Motor neuron (in vitro differentiated cells): ENCODE measurements at regions not wholly inside any gene's neighbourhood (a gene's known extent, or its start where the extent isn't known, plus 50 kb on each side); places are given as distances from the start of the nearest gene placed in this dataset.
"Not testable (repeated sequence)": the region's sequence is repeated elsewhere in the genome, so short reads cannot be mapped to it uniquely, and the experiment has no call there.

Experiments
- ATAC-seq, 8 experiments: fragments of 200-7000 bp; cut with Tn5 transposase; replicated peaks in 6 of 8; 2 replicates each; pipeline ENCODE4 v1.8.0; 2021; ENCODE audit warnings: mild to moderate bottlenecking in 8 of 8, moderate library complexity in 8 of 8
- H3K27ac ChIP-seq, 2 donors: fragments of 250-450 bp; sonication (Bioruptor Pico); 2 replicates each; pipeline ENCODE4 v1.9.0; 2021; ENCODE audit warnings: antibody characterized with exemption in 2 of 2, mild to moderate bottlenecking in 2 of 2, moderate library complexity in 1 of 2
- H3K4me1 ChIP-seq, 2 donors: fragments of 250-450 bp; sonication (Bioruptor Pico); replicated peaks in 1 of 2; 2 replicates each; pipeline ENCODE4 v1.6.1; 2021; ENCODE audit warnings: antibody characterized with exemption in 2 of 2, mild to moderate bottlenecking in 2 of 2, moderate library complexity in 1 of 2
- H3K4me3 ChIP-seq, 5 donors: fragments of 250-450 bp; sonication (Bioruptor Pico); 2 replicates each; pipeline ENCODE4 v1.9.0; 2021; ENCODE audit warnings: antibody characterized with exemption in 5 of 5, mild to moderate bottlenecking in 5 of 5, moderate library complexity in 4 of 5
- WGBS, 10 experiments: fragments of 450-650 bp; shearing (Covaris generic); methylation state at CpG; one replicate each; pipeline ENCODE4 v1.0.0; 2022; 5-methylcytosine and 5-hydroxymethylcytosine counted together
- in situ Hi-C, 9 experiments: fragments of 400-800 bp; cut with MboI; loops; one replicate each; pipeline ENCODE4 v1.15.0; 2021; ENCODE audit warnings: low sequenced_read_pairs in 9 of 9, low pct_unique_long_range_greater_than_20kb in 2 of 9; ENCODE audit not compliant: unreplicated experiment in 9 of 9

DNA sequence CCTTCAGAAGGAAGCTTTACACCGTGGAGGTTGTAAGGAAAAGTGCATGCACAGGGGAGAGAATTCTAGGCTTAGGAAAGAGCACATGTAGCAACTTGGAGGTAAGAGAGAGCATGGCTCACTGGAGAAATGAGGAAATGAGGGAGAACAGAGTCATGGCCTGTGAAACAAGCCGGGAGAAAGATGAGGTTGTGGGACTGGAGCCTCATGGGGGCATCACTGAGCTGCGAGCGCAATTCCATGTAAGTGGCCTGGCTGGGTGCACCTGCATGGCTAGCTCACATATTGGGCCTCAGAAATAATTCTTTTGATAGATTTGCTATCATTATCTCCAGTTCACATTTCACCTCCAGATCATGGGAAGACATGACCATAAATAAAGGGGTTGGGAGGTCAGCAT lies 785.5 kb upstream of the RAB6C start:
- in situ Hi-C loops, result no loop called here
- Histone ChIP-seq H3K4me3 (no peak overlapping the region), H3K4me1 (peaks cover 5 to 25% of the 10 kb centered on the region in 2 donors), H3K27ac (no peak overlapping the region)
- 0 to 66% (median 29%) methylated on average over 1 to 4 of the region's 4 CpGs for WGBS, 10 experiments
- ATAC-seq, result peak in 1 of 8 experiments; percentile 9

DNA sequence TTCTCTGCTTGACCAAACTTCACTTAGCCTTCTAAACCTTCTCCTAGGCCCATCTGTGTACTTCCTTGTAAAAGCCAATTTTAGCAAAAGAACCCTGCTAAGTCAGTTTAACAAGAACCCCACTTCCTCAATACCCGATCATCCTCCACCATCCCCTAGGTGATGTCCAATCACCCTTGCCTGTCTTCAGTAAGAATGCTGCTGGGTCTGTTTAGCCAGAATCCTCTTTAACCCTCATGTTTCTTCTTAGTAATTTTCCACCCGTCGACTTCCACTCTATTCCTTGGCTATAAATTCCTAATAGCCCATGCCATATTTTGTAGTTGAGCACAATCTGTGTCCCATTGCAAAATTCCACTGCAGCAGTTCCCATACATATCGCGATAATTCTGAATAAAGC lies 780.0 kb upstream of the RAB6C start:
- in situ Hi-C loops, result no loop called here
- WGBS, 10 experiments, result 0 to 97% (median 76%) methylated on average over 2 to 5 of the region's 5 CpGs; no CpG with 5 or more reads in 2 of the 10 experiments
- Histone ChIP-seq H3K27ac (no peak overlapping the region), H3K4me1 (peaks cover 0 to 6% of the 10 kb centered on the region in 2 donors), H3K4me3 (no peak overlapping the region)
- no peak for ATAC-seq

- no peak overlapping the region for H3K4me3 ChIP-seq
- H3K27ac ChIP-seq, result no peak overlapping the region
- peak in 5 of 8 experiments; percentile 35 to 76 (median 49) for ATAC-seq
- in situ Hi-C loops, result no loop called here
- 0 to 100% (median 8%) methylated on average over 2 of the region's 2 CpGs; no CpG with 5 or more reads in 3 of the 10 experiments for WGBS, 10 experiments
- peaks cover 0 to 6% of the 10 kb centered on the region in 2 donors for H3K4me1 ChIP-seq
These were observed 777.8 kb upstream of the RAB6C start for GRCh38 chr2:129201696-129202095.

DNA sequence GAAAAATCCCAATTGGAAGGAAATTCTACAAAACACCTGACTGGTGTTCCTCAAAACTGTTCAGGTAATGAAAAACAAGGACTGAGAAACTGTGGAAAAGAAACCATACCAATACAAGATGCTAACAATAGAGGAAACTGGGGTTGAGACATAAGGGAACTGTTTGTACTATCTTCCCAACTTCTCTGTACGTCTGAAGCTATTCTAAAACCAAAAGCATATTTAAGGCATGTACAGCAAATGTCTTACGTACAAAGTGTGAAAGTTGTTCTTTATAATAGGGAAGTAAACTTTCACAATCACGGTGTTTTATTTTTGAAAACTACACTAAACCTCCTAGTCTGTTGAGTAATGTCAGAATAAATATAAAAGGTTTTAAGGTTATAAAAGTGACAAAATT lies 776.1 kb upstream of the RAB6C start:
- ATAC-seq, result no peak
- Histone ChIP-seq H3K4me1 (peaks cover 0 to 6% of the 10 kb centered on the region in 2 donors), H3K27ac (no peak overlapping the region), H3K4me3 (no peak overlapping the region)
- in situ Hi-C loops, result no loop called here
- 4 to 97% (median 35%) methylated on average over 2 to 3 of the region's 3 CpGs; no CpG with 5 or more reads in 3 of the 10 experiments for WGBS, 10 experiments

GRCh38 chr2:129204581-129204980 lies 774.9 kb upstream of the RAB6C start:
- H3K4me3 ChIP-seq, in situ Hi-C loops, H3K4me1 ChIP-seq, H3K27ac ChIP-seq, ATAC-seq: not testable (repeated sequence)
- 0 to 100% (median 70%) methylated on average over 1 of the region's 2 CpGs; no CpG with 5 or more reads in 4 of the 10 experiments for WGBS, 10 experiments

GRCh38 chr2:129205176-129205575 lies 774.3 kb upstream of the RAB6C start:
- no peak overlapping the region for H3K4me3 ChIP-seq
- ATAC-seq, result no peak
- H3K4me1 ChIP-seq, result peaks cover 0 to 6% of the 10 kb centered on the region in 2 donors
- H3K27ac ChIP-seq, result no peak overlapping the region
- WGBS, 10 experiments, result 0 to 83% (median 42%) methylated on average over 1 of the region's 1 CpG
- in situ Hi-C loops, result no loop called here

DNA sequence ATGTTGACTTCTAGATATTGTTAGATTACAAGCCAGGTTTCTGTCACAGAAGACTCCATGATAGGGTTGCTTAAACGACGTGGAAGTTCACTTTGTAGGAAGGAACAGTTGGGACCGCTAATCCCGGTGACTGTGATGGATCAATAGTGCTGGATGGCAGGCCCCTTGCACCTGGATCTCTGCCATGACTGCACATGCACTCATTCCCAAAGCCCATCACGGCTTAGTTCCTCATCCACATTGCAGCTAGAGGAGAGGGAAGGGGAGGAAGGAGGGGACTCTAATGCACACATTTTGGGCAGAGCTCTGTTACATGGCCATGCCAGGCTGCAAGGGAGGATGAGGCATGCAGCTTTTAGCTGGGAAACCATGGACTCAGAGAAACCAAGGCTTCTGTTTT lies 773.7 kb upstream of the RAB6C start:
- WGBS, 10 experiments, result 0 to 100% (median 20%) methylated on average over 1 to 5 of the region's 5 CpGs; no CpG with 5 or more reads in 3 of the 10 experiments
- Histone ChIP-seq H3K4me1 (peaks cover 0 to 6% of the 10 kb centered on the region in 2 donors), H3K4me3 (no peak overlapping the region), H3K27ac (no peak overlapping the region)
- ATAC-seq, result no peak
- in situ Hi-C loops, result no loop called here

- Histone ChIP-seq H3K4me1 (peaks cover 12% of the 10 kb centered on the region in 2 donors), H3K4me3 (no peak overlapping the region), H3K27ac (no peak overlapping the region)
- 8 to 58% (median 19%) methylated on average over 1 to 5 of the region's 5 CpGs; no CpG with 5 or more reads in 3 of the 10 experiments for WGBS, 10 experiments
- in situ Hi-C loops, result no loop called here
- ATAC-seq, result peak in 5 of 8 experiments; percentile 45 to 80 (median 56)
These were observed 767.0 kb upstream of the RAB6C start for GRCh38 chr2:129212299-129212958.

GRCh38 chr2:129224022-129224421 lies 755.4 kb upstream of the RAB6C start:
- peak in 3 of 8 experiments; percentile 52 to 67 (median 56) for ATAC-seq
- in situ Hi-C loops, result no loop called here
- Histone ChIP-seq H3K4me1 (no peaks in the 10 kb centered on the region), H3K4me3 (no peak overlapping the region), H3K27ac (no peak overlapping the region)
- 6 to 100% (median 83%) methylated on average over 1 to 10 of the region's 10 CpGs; no CpG with 5 or more reads in 1 of the 10 experiments for WGBS, 10 experiments

DNA sequence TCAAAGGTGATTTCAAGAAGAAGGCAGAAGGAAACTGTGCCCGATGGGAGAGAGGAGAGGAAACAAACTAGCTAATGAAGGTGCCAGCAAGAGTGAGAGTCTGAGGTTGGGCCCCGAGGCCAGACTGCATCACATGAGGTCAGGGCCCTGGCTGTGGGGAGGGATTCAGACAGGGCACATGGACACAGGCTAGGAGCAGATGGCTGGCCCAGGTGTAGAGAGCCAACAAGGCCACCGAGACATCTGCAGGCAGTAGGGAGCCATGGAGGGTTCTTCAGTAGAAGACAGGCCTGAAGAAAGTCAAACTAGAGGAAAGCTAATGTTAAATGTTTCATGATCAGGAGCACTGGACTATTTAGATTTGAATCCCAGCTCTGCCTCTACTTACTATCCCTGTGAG lies 755.0 kb upstream of the RAB6C start:
- Histone ChIP-seq H3K4me3 (no peak overlapping the region), H3K4me1 (no peaks in the 10 kb centered on the region), H3K27ac (no peak overlapping the region)
- in situ Hi-C loops, result no loop called here
- ATAC-seq, result no peak
- 0 to 100% (median 78%) methylated on average over 1 to 3 of the region's 3 CpGs; no CpG with 5 or more reads in 1 of the 10 experiments for WGBS, 10 experiments

- H3K27ac ChIP-seq, result no peak overlapping the region
- no peak overlapping the region for H3K4me3 ChIP-seq
- 50 to 80% (median 56%) methylated on average over 2 to 3 of the region's 3 CpGs; no CpG with 5 or more reads in 5 of the 10 experiments for WGBS, 10 experiments
- in situ Hi-C loops, result no loop called here
- H3K4me1 ChIP-seq, result no peaks in the 10 kb centered on the region
- ATAC-seq, result no peak
These were observed 750.3 kb upstream of the RAB6C start for GRCh38 chr2:129229196-129229595.

DNA sequence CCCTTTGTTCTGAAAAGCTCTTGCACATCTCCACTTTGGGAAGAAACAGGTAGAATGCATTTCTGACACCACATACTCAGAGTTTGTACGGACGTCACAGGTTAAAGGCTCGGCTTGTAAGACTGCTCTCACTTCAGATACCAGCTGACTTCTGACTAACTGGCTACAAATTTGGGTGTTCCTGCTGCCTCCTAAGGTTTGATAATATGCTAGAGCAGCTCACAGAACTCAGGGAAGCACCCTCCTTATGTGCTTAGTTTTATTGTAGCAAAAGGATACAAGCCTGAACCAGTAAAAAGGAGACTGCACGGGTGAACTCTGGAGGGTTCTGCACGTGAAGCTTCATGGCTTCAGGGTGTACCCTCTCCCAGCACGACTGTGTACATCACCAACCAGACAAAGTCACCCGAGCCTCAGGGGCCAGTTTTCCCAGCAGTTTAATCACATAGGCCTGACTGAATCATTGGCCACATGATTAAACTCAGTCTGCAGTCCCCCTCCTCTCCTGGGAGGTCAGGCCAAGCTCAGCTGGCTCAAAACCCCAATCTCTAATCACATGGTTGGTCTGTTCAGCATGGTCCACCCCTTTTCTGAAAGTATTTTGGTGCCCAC lies 749.5 kb upstream of the RAB6C start:
- WGBS, 10 experiments, result 42 to 100% (median 70%) methylated on average over 1 to 5 of the region's 7 CpGs; no CpG with 5 or more reads in 2 of the 10 experiments
- in situ Hi-C loops, result no loop called here
- Histone ChIP-seq H3K27ac (no peak overlapping the region), H3K4me3 (no peak overlapping the region), H3K4me1 (no peaks in the 10 kb centered on the region)
- peak in 5 of 8 experiments; percentile 16 to 45 (median 39) for ATAC-seq

- H3K27ac ChIP-seq, result no peak overlapping the region
- H3K4me1 ChIP-seq, result no peaks in the 10 kb centered on the region
- 43 to 100% (median 94%) methylated on average over 1 to 7 of the region's 7 CpGs; no CpG with 5 or more reads in 4 of the 10 experiments for WGBS, 10 experiments
- in situ Hi-C loops, result no loop called here
- no peak overlapping the region for H3K4me3 ChIP-seq
- no peak for ATAC-seq
These were observed 747.5 kb upstream of the RAB6C start for GRCh38 chr2:129231924-129232323.
